Endodermal cell (in vitro differentiated cells): ENCODE measurements at regions not wholly inside any gene's neighbourhood (a gene's known extent, or its start where the extent isn't known, plus 50 kb on each side); places are given as distances from the start of the nearest gene placed in this dataset.

Experiments
- DNase-seq: peaks from one replicate; pipeline ENCODE4 v3.0.0-alpha.2; 2017
- H3K27ac ChIP-seq: 2 replicates; pipeline ENCODE4 v1.5.1; 2013; ENCODE audit warnings: mild to moderate bottlenecking, low read depth, low read length, moderate library complexity
- H3K27me3 ChIP-seq: 2 replicates; pipeline ENCODE4 v1.6.1; 2013; ENCODE audit warnings: mild to moderate bottlenecking, low read length, moderate library complexity; ENCODE audit not compliant: insufficient read depth, control insufficient read depth, poor library complexity, severe bottlenecking
- H3K36me3 ChIP-seq: 2 replicates; pipeline ENCODE4 v1.7.0; 2013; ENCODE audit warnings: mild to moderate bottlenecking, low read length, moderate library complexity; ENCODE audit not compliant: control insufficient read depth, insufficient read depth
- H3K4me1 ChIP-seq: one replicate; pipeline ENCODE4 v1.7.0; 2013; ENCODE audit warnings: low read length; ENCODE audit not compliant: control insufficient read depth, insufficient read depth
- H3K4me3 ChIP-seq: 2 replicates; pipeline ENCODE4 v1.5.1; 2013; ENCODE audit warnings: mild to moderate bottlenecking, low read length, moderate library complexity
- H3K9ac ChIP-seq: 2 replicates; pipeline ENCODE4 v1.6.1; 2013; ENCODE audit warnings: mild to moderate bottlenecking, low read length, moderate library complexity; ENCODE audit not compliant: poor library complexity, severe bottlenecking; ENCODE audit errors: extremely low read depth
- H3K9me3 ChIP-seq: 2 replicates; pipeline ENCODE4 v1.6.1; 2013; ENCODE audit warnings: mild to moderate bottlenecking, low read length, moderate library complexity; ENCODE audit not compliant: control insufficient read depth
- H3K27ac Mint-ChIP-seq: 2 replicates; pipeline ENCODE4 v1.8.0; 2020; ENCODE audit warnings: mixed read lengths
- H3K27me3 Mint-ChIP-seq: 2 replicates; pipeline ENCODE4 v1.8.0; 2021; ENCODE audit warnings: mild to moderate bottlenecking, mixed read lengths; ENCODE audit not compliant: insufficient read depth
- H3K36me3 Mint-ChIP-seq: 2 replicates; pipeline ENCODE4 v1.8.0; 2020; ENCODE audit warnings: low read depth, mixed read lengths
- H3K4me1 Mint-ChIP-seq: 2 replicates; pipeline ENCODE4 v1.8.0; 2020; ENCODE audit warnings: mixed read lengths
- H3K4me3 Mint-ChIP-seq: 2 replicates; pipeline ENCODE4 v1.8.0; 2020; ENCODE audit warnings: mild to moderate bottlenecking, moderate library complexity, mixed read lengths
- H3K9me3 Mint-ChIP-seq: 2 replicates; pipeline ENCODE4 v1.8.0; 2020; ENCODE audit warnings: mild to moderate bottlenecking, mixed read lengths
- CTCF ChIP-seq: fragments of 200-600 bp; sonication (generic); conservative IDR thresholded peaks from 2 replicates; pipeline ENCODE4 v1.5.0; 2021; ENCODE audit warnings: antibody characterized with exemption, mild to moderate bottlenecking
- WGBS, 2 experiments: methylation state at CpG; one replicate each; pipeline versions ENCODE4 v1.1.5 to v1.1.7; 2013; ENCODE audit warnings: missing lambda C conversion rate in 2 of 2, mixed read lengths in 1 of 2; ENCODE audit not compliant: insufficient coverage in 1 of 2, insufficient read length in 1 of 2; 5-methylcytosine and 5-hydroxymethylcytosine counted together

DNA sequence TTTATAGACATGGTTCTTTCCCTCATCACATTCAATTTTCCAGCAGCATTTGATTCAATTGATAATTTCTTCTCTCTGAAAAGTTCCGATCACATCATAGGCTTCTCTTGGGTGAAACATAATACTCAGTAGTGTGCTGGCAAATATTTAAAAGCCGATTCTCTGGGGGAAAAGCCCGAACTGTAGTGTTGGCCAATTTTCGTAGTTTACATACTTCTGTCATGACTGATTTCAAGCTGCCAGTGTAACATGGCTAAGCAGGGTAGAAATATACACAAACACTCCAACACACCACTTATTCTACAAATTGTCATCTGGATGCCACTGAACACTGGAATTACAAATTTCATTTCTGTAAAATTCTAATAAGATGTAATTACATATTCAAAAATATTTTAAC lies 56.1 kb upstream of the FREM2 start:
- Histone ChIP-seq H3K27me3 (no peaks in the 10 kb centered on the region), H3K4me3 (no peak overlapping the region), H3K36me3 (no peaks in the 10 kb centered on the region), H3K9me3 (no peaks in the 10 kb centered on the region), H3K27ac (no peak overlapping the region), H3K4me1 (no peaks in the 10 kb centered on the region), H3K9ac (no peak overlapping the region)
- 80 to 91% methylated on average over 3 to 4 of the region's 4 CpGs for WGBS, 2 experiments
- Mint-ChIP-seq H3K4me1 (no peaks in the 10 kb centered on the region), H3K27ac (no peak overlapping the region), H3K9me3 (no peaks in the 10 kb centered on the region), H3K4me3 (no peak overlapping the region), H3K27me3 (no peaks in the 10 kb centered on the region), H3K36me3 (no peaks in the 10 kb centered on the region)
- no peak for TF ChIP-seq CTCF
- DNase-seq: no peak

DNA sequence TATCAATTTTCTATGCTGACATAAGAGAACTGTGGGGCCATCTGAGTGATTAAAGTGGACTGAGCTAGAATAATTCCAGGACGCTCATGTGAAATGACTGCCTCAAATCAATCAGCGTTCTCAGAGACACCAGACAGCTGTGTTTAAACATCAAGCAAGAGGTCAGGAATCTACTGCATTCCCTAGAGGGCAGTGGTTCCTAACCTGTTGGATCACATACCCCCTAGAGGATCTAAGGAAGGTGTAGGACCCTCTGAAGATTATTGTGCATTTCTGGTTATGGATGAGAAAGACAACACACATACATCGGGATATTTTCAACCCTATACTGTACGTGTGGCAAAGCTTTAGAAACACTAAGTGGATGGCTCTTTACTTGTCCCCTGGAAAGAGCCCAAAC lies 51.8 kb upstream of the FREM2 start:
- Histone ChIP-seq H3K9me3 (no peaks in the 10 kb centered on the region), H3K4me3 (no peak overlapping the region), H3K27me3 (no peaks in the 10 kb centered on the region), H3K9ac (no peak overlapping the region), H3K27ac (no peak overlapping the region), H3K36me3 (no peaks in the 10 kb centered on the region), H3K4me1 (no peaks in the 10 kb centered on the region)
- H3K27me3 Mint-ChIP-seq: no peaks in the 10 kb centered on the region
- DNase-seq: no peak
- H3K36me3 Mint-ChIP-seq: no peaks in the 10 kb centered on the region
- no peak overlapping the region for H3K4me3 Mint-ChIP-seq
- H3K4me1 Mint-ChIP-seq: peaks cover 6% of the 10 kb centered on the region
- H3K9me3 Mint-ChIP-seq: no peaks in the 10 kb centered on the region
- WGBS, 2 experiments: 86 to 87% methylated on average over 3 to 4 of the region's 4 CpGs
- peak; percentile 62 for TF ChIP-seq CTCF
- H3K27ac Mint-ChIP-seq: no peak overlapping the region

- H3K4me3 Mint-ChIP-seq: no peak overlapping the region
- no peaks in the 10 kb centered on the region for H3K36me3 ChIP-seq
- H3K9me3 ChIP-seq: no peaks in the 10 kb centered on the region
- no peaks in the 10 kb centered on the region for H3K36me3 Mint-ChIP-seq
- no peaks in the 10 kb centered on the region for H3K4me1 ChIP-seq
- no peaks in the 10 kb centered on the region for H3K27me3 ChIP-seq
- H3K27ac ChIP-seq: no peak overlapping the region
- no peak for DNase-seq
- no peak for TF ChIP-seq CTCF
- no peak overlapping the region for H3K9ac ChIP-seq
- H3K4me1 Mint-ChIP-seq: peaks cover 6% of the 10 kb centered on the region
- no peak overlapping the region for H3K27ac Mint-ChIP-seq
- H3K4me3 ChIP-seq: no peak overlapping the region
- no peaks in the 10 kb centered on the region for H3K27me3 Mint-ChIP-seq
- WGBS, 2 experiments: 88 to 96% methylated on average over 3 of the region's 3 CpGs
- no peaks in the 10 kb centered on the region for H3K9me3 Mint-ChIP-seq
Observed at GRCh38 chr13:38636073-38636472, 50.8 kb upstream of the FREM2 start.
